ENCODE measurements at regions not wholly inside any gene's neighbourhood (a gene's known extent, or its start where the extent isn't known, plus 50 kb on each side); places are given as distances from the start of the nearest gene placed in this dataset.

DNA sequence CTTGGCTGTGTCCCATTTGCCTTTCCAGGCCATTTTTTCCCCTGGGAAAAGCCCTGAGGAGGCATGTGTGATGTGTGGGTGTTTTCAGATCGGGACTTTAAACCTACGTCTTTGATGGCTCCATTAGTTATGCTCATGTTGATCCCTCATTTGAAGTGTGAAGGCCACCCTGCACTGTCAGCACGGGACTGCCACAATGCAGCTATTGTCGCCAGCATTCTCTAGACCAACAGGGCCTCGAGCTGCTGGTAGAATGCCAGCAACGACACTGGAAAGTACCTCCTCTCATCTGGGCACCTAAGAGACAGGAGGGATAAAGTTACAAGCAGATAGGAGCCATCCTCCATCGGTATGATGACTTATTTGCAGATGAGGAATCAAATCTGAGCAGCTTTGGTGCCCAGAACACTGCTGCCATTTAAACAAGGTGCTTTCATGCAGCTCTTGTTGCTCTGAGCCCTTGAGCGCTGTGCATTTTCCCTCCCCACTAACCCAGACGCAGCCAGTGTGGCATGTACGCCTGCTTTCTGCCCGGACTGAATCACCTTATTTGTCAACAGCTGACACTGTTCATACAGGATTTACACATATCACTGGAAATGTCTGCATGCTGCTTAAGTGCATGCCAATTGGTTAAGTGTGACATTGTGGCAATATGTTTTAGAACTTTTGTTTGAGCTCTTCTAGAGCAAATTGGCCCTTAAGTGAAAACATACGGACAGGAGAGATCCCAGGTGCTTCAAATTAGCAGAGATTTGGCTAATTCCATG is 175.0 kb upstream of the PITRM1 start:
- Histone ChIP-seq H3K79me2 (ENCODE audit: insufficient read depth, low read length) (no peaks in the 10 kb centered on the region), H3K36me3 (ENCODE audit: insufficient read depth, low read length) (no peaks in the 10 kb centered on the region), H4K20me1 (ENCODE audit: insufficient read depth, low read length, poor library complexity, severe bottlenecking) (no peaks in the 10 kb centered on the region), H3K27me3 (ENCODE audit: insufficient read depth, low read length, poor library complexity, severe bottlenecking) (no peaks in the 10 kb centered on the region), H3K4me1 (ENCODE audit: insufficient read depth, low read length, poor library complexity, severe bottlenecking) (no peaks in the 10 kb centered on the region), H3K9me3 (ENCODE audit: insufficient read depth, low read depth, low read length) (no peaks in the 10 kb centered on the region), H3K9ac (ENCODE audit: low read depth, low read length, poor library complexity, severe bottlenecking) (no peak overlapping the region), H3K4me3 (ENCODE audit: low read length, poor library complexity, severe bottlenecking) (no peak overlapping the region), H2AFZ (ENCODE audit: low read length) (no peak overlapping the region), H3F3A (ENCODE audit: low read depth) (no peaks in the 10 kb centered on the region), H3K9me2 (replicated peaks; ENCODE audit: low read depth, low read length) (no peaks in the 10 kb centered on the region), H3K4me2 (ENCODE audit: low read depth, low read length, poor library complexity, severe bottlenecking) (no peak overlapping the region)
- no peak for TF ChIP-seq CTCF (conservative IDR thresholded peaks at IDR 0.05; ENCODE audit: low read length)
- no peak for TF ChIP-seq EZH2phosphoT487 (IDR thresholded peaks at IDR 0.05; ENCODE audit: borderline replicate concordance)

GRCh38 chr10:3346851-3347250 is 174.3 kb upstream of the PITRM1 start:
- no peak overlapping the region for H3K4me3 ChIP-seq (ENCODE audit: low read length, poor library complexity, severe bottlenecking)
- H3K4me2 ChIP-seq (ENCODE audit: low read depth, low read length, poor library complexity, severe bottlenecking): no peak overlapping the region
- H3K79me2 ChIP-seq (ENCODE audit: insufficient read depth, low read length): no peaks in the 10 kb centered on the region
- H3K9ac ChIP-seq (ENCODE audit: low read depth, low read length, poor library complexity, severe bottlenecking): no peak overlapping the region
- H3K4me1 ChIP-seq (ENCODE audit: insufficient read depth, low read length, poor library complexity, severe bottlenecking): no peaks in the 10 kb centered on the region
- H3K9me3 ChIP-seq (ENCODE audit: insufficient read depth, low read depth, low read length): no peaks in the 10 kb centered on the region
- no peaks in the 10 kb centered on the region for H3F3A ChIP-seq (ENCODE audit: low read depth)
- H3K36me3 ChIP-seq (ENCODE audit: insufficient read depth, low read length): no peaks in the 10 kb centered on the region
- H2AFZ ChIP-seq (ENCODE audit: low read length): no peak overlapping the region
- TF ChIP-seq EZH2phosphoT487 (IDR thresholded peaks at IDR 0.05; ENCODE audit: borderline replicate concordance) (no peak), CTCF (conservative IDR thresholded peaks at IDR 0.05; ENCODE audit: low read length) (no peak)
- no peaks in the 10 kb centered on the region for H4K20me1 ChIP-seq (ENCODE audit: insufficient read depth, low read length, poor library complexity, severe bottlenecking)
- no peaks in the 10 kb centered on the region for H3K9me2 ChIP-seq (replicated peaks; ENCODE audit: low read depth, low read length)
- H3K27me3 ChIP-seq (ENCODE audit: insufficient read depth, low read length, poor library complexity, severe bottlenecking): no peaks in the 10 kb centered on the region

- no peaks in the 10 kb centered on the region for H3F3A ChIP-seq (ENCODE audit: low read depth)
- H3K4me2 ChIP-seq (ENCODE audit: low read depth, low read length, poor library complexity, severe bottlenecking): no peak overlapping the region
- H3K79me2 ChIP-seq (ENCODE audit: insufficient read depth, low read length): no peaks in the 10 kb centered on the region
- no peak overlapping the region for H3K9ac ChIP-seq (ENCODE audit: low read depth, low read length, poor library complexity, severe bottlenecking)
- no peaks in the 10 kb centered on the region for H3K4me1 ChIP-seq (ENCODE audit: insufficient read depth, low read length, poor library complexity, severe bottlenecking)
- H3K36me3 ChIP-seq (ENCODE audit: insufficient read depth, low read length): no peaks in the 10 kb centered on the region
- H3K4me3 ChIP-seq (ENCODE audit: low read length, poor library complexity, severe bottlenecking): no peak overlapping the region
- no peaks in the 10 kb centered on the region for H3K9me2 ChIP-seq (replicated peaks; ENCODE audit: low read depth, low read length)
- no peak for TF ChIP-seq EZH2phosphoT487 (IDR thresholded peaks at IDR 0.05; ENCODE audit: borderline replicate concordance)
- TF ChIP-seq CTCF (conservative IDR thresholded peaks at IDR 0.05; ENCODE audit: low read length): no peak
- no peaks in the 10 kb centered on the region for H3K9me3 ChIP-seq (ENCODE audit: insufficient read depth, low read depth, low read length)
- H3K27me3 ChIP-seq (ENCODE audit: insufficient read depth, low read length, poor library complexity, severe bottlenecking): no peaks in the 10 kb centered on the region
- H2AFZ ChIP-seq (ENCODE audit: low read length): no peak overlapping the region
- H4K20me1 ChIP-seq (ENCODE audit: insufficient read depth, low read length, poor library complexity, severe bottlenecking): no peaks in the 10 kb centered on the region
Measured at GRCh38 chr10:3342771-3343170, 170.2 kb upstream of the PITRM1 start.
